ENCODE measurements at regions not wholly inside any gene's neighbourhood (a gene's known extent, or its start where the extent isn't known, plus 50 kb on each side); places are given as distances from the start of the nearest gene placed in this dataset. TPM values are rescaled to one million over a fixed set of nuclear protein-coding genes. Genes with fewer than 3 reads are reported as not detected.

DNA sequence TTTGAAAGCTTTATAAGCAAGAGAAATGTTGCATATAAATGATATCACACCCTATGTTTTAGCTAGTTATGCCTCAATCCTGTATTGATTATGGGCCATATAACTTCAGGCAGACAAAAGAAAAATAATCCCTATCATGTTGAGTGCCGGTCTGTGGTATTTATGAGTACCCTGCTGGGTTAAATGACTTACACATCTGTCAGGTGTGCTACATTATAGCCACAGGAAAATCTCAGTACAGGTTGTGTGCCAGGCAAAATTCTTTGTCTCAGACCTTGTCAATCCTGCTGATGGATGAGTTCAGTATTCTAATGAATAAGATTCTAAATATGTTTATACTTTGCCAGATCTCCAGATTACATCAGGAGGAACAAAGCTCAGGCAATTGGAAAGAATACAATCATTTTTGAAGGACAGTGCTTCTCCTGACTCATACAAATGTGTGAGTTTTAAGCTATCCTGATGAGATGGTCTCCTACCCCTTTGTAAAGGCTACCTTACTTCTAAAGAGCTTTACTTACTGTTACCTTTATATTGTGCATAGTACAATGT, 109.8 kb upstream of the FOXG1 start:
- no peak for DNase-seq (ENCODE audit: low read depth)

DNA sequence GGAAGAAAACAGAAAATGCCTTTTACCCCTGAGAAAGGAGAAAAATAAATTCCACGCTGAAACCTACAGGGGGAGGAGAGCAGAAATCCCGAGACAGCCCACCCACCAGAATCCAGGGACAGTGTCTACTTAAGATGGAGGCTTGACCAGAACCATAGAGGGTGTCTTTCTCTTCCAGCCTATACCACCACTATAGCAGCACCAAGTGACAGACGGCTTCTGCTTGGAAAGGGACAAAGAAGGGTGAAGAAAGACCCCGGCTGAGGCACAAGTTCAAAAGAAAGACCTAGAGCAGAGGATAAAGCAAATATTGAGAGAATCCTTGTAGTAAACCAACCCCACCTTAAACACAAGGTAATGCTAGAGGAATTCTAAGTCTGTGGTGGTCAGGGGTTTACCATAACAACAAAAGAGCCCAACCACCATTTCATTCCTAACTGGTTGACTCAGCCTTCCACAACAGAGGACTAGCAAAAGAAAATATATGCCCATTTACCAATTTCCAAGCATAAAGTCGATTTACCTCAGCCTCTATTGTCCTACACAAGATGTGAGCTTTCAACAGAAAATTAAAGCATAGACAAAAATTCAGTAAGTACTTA, 105.3 kb upstream of the FOXG1 start:
- peak; percentile 79 for DNase-seq (ENCODE audit: low read depth)

DNA sequence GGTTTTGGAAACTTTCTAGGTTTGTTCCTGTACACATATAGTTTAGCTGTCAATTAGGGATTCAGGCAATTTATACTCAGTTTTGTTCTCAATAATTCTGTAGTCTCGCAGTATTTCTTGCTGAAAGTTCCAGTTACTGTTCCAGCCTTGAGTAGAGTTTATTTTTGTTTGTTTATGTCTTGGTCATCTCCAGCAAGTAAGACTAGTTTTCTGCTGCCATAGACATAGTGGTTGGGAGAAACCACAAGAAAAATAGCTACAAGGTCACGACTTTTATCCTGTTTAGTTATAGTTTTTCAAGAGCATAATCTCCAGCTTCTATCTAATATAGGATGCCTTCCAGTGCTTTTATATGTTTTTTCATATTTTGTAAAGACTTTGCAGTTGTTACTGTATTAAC, 99.6 kb upstream of the FOXG1 start:
- DNase-seq (ENCODE audit: low read depth), result peak; percentile 23

DNA sequence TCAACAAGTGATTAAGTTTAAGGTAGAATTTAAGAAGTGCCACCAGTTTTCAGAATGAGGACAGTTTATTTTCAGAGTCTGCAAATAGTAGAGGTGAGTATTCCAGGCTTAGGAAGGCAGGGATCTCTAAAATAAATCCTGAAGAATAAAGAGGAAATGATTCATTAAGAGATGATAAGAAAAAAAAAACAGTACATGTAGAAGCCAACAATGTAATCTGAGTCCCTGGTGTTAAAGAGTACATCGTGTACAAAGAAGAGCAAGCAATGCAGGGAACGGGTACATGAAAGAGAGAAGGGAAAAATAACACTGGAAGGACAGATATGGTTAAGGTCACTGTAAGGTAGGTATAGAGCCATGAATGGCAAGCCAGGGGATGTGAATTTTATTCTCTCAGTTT, 95.2 kb upstream of the FOXG1 start:
- DNase-seq (ENCODE audit: low read depth), result no peak

DNA sequence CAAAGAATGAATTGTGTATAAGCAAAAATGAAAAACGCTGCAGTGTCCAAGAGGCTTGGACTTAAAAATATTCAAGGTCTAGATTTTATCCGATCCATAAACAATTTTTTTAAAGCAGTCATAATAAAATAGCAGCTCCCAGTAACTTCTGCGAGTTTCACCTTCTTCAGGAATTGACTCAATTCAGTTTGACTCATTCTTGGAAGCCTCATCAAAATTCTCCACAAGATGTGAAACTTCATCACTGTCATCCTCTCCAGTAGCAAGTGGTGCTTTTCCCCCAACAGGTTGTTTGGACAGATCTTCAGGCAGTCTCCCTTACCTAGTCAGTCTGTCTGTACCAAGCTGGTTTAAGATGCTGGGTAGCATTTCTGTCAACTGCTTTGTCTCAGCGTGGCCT, 93.5 kb upstream of the FOXG1 start:
- no peak for DNase-seq (ENCODE audit: low read depth)

DNA sequence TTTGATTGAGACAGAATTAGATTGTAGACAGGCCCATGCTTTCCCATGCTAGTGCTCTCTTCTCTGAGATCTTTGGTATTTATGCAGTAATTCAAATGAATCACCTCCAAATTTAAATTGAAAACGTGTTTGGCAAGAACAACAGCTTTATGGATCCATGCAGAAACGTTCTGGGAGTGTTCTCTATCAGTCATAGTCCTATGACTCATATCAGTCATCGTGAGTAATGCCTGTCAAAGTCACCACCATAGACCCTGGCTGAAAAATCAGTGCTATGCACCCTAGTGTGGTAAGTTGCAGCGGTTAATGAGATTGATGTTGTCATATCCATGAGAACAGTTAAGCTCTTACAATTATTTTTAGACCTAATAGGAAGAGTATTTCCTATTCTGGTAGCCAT, 90.1 kb upstream of the FOXG1 start:
- DNase-seq (ENCODE audit: low read depth), result peak; percentile 79

DNA sequence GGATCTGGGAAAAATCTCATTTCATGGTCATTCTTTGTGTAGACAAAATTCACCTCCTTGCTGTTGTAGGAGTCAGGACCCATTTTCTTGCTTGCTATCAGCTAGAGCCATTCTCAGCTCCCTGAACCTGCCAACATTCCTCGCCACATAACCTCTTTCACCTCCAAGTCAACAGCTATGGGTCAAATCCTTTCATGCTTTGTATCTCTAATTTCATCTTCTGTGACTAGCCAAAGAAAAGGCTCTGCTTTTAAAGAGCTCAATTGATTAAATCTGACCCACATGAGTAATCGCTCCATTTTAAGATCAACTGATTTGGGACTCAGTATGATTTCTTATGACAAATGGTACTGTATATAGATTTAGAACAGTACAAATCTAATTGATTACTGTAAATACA, 89.2 kb upstream of the FOXG1 start:
- no peak for DNase-seq (ENCODE audit: low read depth)

DNA sequence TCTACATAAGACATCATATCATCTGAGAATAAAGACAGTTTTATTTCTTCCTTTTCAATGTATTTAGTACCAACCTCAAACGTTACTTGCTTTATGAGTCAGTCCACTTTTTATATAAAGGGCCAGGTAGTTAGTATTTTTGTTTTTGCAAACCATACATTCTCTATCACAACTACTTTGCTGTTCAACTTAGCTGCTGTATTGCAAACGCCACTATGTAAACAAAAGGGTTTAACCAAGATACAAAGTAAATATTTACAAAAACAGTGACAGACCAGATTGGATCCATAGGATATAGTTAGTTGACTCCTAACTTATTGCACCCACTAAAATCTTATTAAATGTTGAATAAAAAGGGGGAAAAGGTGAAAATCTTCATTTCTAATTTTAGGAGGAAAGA, 87.7 kb upstream of the FOXG1 start:
- DNase-seq (ENCODE audit: low read depth), result no peak

DNA sequence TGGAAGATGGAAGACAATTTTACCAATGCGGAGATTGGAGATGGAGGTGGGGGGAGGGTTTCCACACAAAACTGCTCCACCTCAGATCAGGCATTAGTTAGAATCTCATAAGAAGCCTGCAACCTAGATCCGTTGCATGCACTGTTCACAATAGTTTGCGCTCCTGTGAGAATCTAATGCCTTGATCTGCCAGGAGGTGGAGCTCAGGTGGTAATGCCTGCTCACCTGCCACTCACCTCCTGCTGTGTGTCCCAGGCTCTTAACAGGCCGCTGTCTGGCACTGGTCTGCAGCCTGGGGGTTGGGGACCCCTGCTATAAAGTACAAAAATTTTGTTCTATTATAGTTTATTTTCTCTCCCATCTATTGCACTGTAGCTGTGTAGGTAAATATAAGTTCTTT, 84.9 kb upstream of the FOXG1 start:
- DNase-seq (ENCODE audit: low read depth), result no peak

DNA sequence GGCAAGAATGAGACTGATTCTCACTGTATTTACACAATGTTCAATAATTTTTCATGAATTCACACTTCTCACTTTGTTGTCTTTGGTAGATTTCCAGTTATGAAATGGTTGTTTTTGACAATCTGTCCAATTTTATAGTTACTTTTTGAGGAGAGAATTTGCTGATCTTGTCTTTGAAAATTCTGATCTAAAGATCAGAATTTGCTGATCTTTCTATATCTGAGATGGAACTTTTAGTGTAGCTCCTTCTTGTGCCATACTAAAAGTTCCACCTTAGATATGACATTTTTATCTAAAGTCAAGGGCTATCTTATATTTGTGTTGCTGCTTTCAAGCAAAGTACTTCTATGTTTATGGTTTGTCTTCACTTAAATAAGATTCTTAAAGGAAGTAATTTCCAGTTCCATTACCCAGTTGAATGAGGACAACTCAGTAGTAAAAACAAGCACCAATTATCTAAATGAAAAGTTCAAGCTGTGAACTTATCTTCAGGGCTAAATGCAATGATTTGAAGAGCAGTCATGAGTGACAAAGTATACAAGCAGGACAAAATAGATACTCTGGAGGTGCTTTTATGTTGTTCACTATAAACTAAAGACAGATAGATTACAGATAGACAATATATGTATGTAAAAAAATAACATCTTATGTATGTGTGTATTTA, 76.4 kb upstream of the FOXG1 start:
- DNase-seq (ENCODE audit: low read depth), result no peak

DNA sequence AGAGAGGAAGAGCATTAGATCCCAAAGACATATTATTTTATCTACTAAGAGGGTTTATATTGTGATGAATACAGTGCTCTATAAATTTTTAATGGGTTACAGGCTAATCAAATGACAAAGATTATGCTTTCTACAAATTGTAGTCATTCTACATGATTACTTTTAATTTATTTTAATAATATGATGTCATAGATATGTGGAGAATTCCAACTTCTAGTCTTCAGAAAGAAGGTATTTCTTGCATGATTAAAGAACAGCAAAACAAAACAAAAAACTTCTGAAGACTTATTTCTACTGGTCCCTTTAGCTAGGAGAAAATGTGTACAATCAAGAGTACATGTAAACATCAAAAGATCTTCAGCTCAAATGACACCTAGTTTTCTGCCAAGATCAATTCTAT, 71.5 kb upstream of the FOXG1 start:
- no peak for DNase-seq (ENCODE audit: low read depth)

DNA sequence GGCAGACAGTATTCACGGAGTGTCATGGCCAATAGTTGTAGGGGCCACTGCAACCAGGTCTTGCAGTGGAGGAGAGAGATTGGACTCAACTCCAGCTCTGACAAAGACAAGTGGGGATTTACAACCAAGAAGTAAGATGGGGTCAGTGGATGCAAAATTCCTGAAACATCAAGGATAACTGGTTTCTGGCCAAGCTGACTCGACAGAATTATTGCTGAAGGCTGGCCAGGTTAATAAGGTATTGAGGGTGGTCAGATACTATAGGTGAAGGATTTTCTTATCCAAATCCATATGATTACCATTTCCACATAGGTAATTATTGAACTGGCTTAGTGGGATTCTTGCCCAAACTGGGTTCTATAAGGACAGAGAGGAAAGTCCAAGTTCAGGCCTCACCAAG, 64.9 kb upstream of the FOXG1 start:
- no peak for DNase-seq (ENCODE audit: low read depth)

DNA sequence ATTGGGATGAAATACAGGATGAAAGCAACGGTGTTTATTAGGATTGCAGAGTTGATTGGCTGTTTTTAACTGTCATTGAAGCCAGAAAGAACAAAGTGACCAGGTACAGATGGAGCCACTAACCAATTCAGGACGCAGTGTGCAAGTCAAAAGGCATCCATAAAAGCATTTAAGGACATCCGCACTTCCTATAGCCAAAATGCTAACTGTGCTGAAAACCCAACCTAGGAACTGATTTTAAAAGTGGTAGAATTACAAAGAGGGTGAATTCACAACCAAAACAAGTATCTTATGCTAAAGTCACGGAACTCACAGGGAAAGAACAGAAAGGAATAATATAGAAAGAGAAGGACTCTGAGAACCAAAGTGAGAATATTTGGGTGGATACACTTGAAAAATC, 63.1 kb upstream of the FOXG1 start:
- no peak for DNase-seq (ENCODE audit: low read depth)

DNA sequence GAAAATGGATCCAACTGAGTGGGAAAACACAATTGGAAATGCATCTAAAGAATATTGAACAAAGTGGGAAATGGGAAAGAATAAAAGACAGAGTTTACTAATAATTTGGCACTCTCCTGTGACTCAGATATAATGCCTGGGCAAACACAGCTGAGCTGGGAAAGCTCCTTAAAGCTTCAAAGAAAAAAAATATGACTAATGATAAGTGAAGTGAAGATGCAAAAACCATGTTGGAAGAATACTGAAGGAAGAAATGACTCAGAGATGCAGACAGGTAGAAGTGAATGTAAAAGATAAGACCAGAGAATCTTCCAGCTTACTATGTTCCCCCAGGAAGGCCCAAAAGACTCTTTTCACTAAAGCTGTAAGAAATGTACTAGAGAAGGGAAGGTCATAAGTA, 62.4 kb upstream of the FOXG1 start:
- DNase-seq (ENCODE audit: low read depth), result no peak

DNA sequence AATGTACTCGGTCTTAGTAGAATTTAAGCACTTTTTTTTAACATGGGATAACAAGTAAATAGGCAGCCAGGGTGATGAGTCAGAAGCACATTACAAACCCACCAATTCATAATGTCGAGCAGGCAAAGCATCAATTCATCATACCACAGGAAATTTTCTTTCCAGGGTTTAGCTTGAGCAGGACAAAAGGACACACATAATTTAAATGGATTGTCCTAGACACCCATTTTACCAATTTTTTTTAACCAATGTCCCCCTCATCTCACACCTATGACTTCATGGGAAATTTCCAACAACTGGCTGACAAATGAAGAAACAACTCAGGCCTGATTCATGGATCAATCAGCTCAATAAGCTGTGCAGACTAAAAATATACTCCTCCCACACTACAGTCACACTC, 58.8 kb upstream of the FOXG1 start:
- DNase-seq (ENCODE audit: low read depth), result peak; percentile 39

DNA sequence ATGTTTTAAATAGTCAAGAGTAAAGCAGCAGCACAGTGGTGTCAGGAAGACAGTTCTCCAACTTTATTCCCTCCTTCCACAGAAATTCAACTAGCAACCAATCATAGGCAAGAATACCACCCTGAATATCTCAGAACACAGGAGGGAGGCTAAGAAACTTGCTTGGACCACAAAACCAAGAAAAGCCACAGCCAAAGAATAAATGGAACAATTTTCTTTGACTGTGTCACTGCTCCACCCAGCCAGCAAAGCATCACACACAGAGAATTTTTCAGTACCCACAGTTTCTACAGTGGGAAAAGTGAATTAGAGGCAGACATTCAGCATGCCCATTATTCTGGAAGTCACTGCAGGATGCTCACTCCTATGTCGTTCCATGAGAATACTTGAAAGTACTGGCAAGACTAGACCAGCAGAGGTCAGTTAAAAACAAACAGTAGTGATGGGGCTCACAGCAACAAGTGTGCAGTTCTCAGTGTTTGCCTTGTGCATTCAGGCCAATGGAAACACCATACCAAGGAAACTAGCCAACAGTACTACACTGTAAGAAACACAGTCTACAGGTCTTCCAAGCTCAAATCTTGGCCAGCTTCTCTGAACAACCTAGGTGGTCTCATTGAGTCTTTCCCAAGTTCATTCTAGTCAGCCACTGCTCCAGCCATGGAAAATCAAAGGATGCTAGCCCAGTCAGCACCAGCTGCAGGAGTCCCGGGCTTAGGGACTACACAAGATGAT, 56.8 kb upstream of the FOXG1 start:
- DNase-seq (ENCODE audit: low read depth), result peak; percentile 6

Small RNA genes lying in the stretch of these regions (microRNA-seq; reads per million reads assigned to microRNA genes)
- gene MIR3171 (not detected), gene MIR4307 (not detected)
